Activated CD8-positive, alpha-beta memory T cell treated with anti-CD3 and anti-CD28 coated beads for 36 hours (primary cell): ENCODE measurements at regions not wholly inside any gene's neighbourhood (a gene's known extent, or its start where the extent isn't known, plus 50 kb on each side); places are given as distances from the start of the nearest gene placed in this dataset.

Experiments
- CTCF ChIA-PET: fragments of 350-600 bp; sonication (Branson Sonifier 250); formaldehyde crosslinking; loops from one replicate; lab custom pipeline; 2021; ENCODE audit warnings: antibody characterized with exemption; lab: Charles Lee
- POLR2A ChIA-PET: fragments of 350-600 bp; sonication (Branson Sonifier 250); formaldehyde crosslinking; loops from one replicate; lab custom pipeline; 2021; ENCODE audit warnings: antibody characterized with exemption; lab: Charles Lee

DNA sequence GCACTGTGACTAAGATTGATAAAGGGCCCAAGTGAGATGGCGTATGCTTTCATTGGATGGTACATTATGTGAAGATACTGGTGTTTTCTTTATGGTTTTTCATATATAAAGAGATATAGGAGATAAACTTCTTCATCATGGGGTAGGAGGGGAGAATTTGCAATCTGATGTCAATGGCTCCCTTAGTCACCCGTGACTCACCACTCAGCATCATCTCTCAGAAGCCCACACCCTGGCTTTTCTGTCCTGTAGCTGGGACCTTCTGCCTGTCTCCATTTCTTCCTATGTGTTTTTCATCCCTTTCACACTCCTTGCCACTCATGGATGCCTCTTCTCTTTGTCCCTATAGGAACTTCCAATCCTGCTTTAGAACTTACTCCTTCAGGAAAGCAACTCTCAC lies 114.3 kb upstream of the SEMA6D start:
- CTCF ChIA-PET, result no interaction called here
- POLR2A ChIA-PET, result no interaction called here

DNA sequence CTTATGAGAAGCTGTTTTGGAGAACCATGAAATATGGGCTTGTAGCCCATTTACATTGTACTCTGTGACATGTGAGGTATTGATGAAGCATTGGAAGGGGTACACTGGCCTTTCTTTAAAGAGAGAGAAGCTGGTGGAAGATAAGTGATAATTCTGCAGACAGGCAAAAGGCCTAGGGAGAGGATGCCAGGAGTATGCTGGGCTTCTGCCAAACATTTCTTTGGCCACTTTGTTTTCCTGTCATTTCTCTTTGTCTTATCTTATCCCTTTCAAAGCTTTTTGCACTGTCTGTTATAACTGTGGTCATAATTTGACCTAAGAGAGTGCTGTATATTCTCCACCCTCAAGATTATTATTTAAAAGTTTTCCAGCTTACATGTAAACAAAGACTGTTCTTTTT lies 109.6 kb upstream of the SEMA6D start:
- CTCF ChIA-PET, result interaction anchor here (0.6 kb wide), 1 partner anchor 72 kb away, joined by 3 read pairs; no protein-coding TSS in a partner anchor
- POLR2A ChIA-PET, result no interaction called here

DNA sequence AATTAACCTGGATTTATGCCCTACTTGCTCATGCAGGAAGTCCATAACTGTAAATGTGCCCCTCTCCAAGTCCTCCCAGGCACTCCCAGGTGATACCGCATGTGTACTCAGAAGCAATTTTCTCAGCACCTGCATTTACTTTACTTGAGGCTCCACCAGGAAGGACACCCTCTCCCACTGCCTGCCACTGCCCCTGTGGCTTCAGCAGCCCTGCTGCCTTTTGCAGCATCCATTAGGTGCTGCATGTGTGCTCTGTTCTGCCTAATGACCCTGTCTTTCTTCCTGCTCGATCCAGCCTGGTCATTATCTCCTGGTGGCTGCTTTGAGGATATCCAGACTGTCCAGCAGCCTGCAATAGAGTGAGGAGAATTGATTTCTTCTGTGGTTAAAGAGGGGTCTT lies 107.6 kb upstream of the SEMA6D start:
- CTCF ChIA-PET, result no interaction called here
- POLR2A ChIA-PET, result no interaction called here

DNA sequence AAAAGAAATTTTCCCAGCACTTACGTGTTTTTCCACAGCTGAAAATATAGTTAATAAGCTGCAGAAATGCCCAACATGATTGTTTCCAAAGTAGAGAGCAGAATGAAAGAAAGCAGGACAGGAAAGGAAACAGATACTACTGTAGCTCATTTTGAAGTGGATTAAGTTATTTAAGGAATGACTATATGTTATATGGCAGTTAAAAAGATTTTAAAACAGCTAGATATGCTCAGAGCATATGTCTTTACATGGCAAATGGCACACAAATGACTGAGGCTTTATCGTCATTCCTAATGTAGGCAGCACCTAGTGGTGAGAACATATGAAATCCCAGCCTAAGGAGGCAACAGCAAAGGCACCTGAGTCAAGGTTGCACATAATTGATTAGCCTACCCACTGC lies 106.6 kb upstream of the SEMA6D start:
- CTCF ChIA-PET, result no interaction called here
- POLR2A ChIA-PET, result no interaction called here

DNA sequence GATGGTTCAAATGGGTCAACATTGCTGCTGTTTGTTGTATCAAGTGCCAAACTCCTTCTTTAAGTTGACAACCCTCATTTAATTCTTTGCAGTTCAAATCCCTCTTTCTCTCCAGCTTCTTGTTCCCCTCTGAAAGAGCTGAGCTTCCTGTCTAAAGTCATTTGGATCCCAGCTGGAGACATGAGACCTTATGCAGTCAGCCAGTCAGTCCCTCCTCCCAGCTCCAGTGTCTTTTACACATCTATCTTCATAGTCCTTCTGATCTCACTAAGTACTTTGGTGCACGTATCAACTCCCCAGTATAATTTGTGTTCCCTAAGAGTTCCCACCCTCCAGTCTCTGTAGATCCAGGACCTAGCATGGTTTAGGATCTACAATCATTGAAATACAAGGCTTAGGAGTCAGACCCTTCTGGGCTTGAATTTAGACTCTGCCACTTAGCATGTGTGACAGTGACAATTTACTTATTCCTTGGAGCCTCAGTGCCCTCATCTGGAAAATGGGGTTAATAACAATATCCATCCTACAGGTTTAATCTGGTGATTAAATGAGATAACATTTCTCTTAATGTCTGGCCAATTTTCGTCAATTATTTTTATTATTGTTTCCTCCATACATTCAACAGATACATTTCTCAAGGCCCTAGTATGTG lies 102.8 kb upstream of the SEMA6D start:
- ChIA-PET POLR2A (no interaction called here), CTCF (no interaction called here)

DNA sequence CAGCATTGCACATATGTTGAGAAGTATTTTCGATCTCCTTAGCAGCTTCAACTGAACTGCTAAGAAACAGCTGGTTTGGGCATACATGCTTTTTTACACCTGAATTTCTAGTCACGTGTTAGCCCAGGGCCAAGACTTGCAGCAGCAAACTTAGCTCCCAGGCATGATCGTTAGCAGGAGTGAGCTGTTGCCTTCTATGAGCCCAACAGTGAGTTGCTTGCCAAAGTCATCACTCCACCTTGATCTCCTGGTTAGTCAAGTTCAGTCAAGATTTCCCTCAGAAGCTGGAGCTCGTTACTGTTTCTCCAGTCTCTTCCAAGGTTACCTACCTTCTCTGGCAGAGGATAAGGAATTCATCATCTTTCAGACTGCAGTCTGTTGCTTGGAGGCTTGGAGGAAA lies 100.4 kb upstream of the SEMA6D start:
- ChIA-PET CTCF (no interaction called here), POLR2A (no interaction called here)

DNA sequence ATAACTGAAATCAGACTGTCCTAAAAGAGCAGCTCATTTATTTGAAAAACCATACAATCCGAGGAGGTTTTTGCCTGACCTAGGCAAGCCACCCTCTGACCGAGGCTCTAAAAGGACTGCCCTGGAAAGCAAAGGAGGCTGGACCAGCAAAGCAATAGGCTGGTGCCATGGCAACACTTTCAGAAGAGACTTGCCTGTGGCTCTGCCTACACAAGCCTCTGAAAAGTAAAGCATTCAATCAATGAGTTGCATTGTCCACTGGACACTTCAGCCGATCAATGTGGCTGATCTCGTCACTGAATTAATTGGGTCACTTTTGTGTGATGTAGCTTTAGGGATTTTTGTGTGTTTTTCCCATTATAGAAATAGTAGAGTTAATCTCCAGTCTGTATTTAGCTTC lies 99.1 kb upstream of the SEMA6D start:
- ChIA-PET CTCF (no interaction called here), POLR2A (no interaction called here)

DNA sequence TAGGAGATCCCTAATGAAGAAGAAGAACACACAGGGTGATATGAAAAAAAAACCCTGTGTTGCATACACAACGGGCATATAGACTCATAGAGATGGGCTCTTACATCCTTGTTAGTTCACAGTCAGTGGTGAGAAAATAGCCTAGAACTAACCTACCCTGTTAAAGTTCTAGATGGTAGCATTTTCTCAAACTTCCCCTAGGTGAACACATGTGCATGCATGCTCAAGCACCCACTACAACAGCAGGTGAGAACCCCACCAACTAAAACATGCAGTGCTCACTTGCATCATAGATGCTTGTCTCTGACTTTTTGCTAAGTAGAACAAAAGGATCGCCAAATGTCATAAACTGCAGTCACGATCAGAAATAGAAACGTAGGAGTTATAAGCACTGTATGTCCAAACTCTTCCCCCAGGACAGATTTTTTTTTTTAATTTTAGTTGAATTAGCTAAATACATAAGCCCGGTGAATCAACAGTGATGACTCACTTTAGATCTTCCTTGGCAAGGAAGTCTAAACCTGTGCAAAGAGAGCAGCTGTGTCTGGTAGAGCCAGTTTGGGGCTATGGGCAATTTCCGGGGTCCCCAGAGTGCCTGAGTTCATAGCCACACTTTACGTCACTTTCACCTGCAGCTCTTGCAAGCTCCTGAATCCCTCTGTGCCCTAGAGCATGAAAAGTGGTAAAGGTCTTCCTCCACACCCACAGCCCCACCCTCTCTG lies 96.2 kb upstream of the SEMA6D start:
- ChIA-PET POLR2A (no interaction called here), CTCF (no interaction called here)

DNA sequence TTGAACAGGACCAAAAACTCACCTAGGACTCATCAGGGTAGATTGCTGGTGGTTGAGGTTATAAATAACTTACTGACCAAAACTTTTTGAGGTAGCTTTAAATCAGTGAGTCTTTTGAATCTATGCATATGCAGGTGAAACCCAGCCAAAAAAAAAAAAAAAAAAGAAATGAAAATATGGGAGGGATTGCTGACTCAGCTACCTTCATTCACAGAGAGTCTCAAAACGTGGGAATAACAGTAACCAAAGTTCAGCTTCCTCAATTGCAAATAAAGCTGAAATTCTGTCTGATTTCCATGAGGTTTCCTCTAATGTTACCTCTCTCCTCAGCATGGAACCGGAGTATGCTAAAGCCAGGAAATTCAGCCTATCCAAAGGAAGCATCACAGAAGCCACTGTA lies 95.2 kb upstream of the SEMA6D start:
- ChIA-PET CTCF (interaction anchor here (0.7 to 0.8 kb wide), 2 partner anchors 8 to 201 kb away, joined by 3 to 4 read pairs; no protein-coding TSS in a partner anchor), POLR2A (no interaction called here)

DNA sequence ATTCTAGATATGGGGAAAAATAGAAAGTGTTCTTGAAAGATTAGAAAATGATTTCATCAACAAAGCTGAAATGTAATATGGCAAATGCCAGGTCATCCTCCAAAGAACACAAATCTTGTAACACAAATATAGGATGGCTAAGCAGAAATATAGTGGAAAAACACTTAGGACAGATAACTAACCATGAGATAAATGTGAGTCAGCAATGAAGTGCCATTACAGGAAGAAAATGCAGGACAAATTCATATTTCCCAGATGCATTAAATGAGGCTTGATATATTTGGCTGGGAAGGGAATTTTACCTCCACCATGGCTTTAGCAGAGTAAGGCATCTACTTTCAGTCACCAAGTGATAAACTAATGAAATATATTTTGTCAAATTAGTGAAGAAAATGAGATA lies 92.8 kb upstream of the SEMA6D start:
- POLR2A ChIA-PET, result no interaction called here
- CTCF ChIA-PET, result no interaction called here

DNA sequence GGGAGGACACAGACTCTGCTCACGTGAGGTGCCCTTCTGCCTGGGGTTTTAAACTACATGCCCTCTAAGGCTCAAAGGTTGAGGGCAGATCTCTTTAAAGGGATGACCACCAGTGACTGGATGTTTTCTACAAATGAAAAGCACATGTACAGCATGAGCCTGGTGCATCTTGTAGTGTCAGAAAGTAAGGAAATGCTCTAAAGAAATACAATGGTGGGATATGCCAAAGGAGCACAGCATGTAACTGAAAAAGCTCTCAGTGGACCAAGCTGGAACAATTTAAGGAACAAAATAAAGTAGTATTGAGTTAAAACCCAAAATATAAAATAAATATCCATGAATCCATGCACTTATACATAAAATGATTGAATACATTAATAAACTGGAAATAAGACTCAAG lies 78.3 kb upstream of the SEMA6D start:
- CTCF ChIA-PET, result no interaction called here
- POLR2A ChIA-PET, result no interaction called here

DNA sequence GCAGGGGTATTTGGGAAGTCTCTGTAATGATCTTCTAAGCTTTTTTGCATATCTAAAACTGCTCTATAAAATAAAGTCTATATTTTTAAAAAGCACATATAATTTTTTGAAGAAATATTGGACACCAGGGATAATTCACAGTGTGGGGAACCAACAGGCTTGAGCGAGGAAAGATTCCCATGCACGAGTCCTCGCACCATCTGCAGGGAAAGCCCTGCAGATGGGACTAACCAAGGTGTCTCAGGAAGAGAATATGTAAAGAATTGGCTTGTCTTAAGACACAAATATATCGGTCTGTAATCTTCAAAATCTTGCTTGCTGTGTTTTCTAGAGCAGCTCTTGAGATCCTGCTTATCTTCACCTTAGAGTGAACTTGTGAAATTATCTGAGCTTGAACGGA lies 77.2 kb upstream of the SEMA6D start:
- POLR2A ChIA-PET, result no interaction called here

DNA sequence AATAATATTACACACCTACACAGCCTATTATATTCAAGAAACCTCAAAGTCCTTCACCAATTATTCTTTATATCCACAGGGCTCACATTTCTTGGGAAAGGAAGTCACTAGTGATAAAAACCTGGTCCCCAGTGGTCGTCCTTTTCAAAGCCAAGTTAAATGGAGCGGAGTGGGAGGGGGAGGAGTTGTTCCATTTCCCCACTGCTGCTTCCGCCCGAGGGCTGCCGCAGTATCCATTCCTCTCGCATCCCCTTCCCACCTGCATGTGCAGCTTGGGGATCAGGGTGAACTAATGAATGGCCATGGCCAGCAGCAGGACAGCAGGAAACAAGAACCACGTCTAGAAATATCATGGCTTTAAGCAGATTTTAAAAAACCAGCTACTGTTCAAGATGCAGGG lies 76.4 kb upstream of the SEMA6D start:
- POLR2A ChIA-PET, result no interaction called here
- CTCF ChIA-PET, result no interaction called here

More for the DNA sequence above, 77.2 kb upstream of the SEMA6D start:
- CTCF ChIA-PET, result no interaction called here

DNA sequence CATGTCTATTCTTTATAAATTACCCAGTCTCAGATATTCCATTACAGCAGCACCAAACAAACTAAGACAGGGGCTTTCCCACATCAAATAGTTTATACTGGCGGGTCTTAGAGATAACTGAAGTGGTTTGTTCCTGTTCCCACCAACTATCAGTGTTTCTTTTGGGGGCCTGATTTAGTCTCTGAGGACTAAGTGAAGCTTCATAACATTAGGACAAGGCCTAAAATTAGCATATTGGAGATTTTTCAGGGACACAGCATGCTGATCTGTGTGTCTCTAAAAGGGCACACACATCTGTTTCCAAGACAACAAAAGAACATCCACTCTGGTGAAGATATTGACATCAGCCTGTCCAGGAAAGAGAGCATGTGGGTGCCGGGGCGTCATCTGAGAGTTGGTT lies 72.6 kb upstream of the SEMA6D start:
- CTCF ChIA-PET, result no interaction called here
- POLR2A ChIA-PET, result no interaction called here

DNA sequence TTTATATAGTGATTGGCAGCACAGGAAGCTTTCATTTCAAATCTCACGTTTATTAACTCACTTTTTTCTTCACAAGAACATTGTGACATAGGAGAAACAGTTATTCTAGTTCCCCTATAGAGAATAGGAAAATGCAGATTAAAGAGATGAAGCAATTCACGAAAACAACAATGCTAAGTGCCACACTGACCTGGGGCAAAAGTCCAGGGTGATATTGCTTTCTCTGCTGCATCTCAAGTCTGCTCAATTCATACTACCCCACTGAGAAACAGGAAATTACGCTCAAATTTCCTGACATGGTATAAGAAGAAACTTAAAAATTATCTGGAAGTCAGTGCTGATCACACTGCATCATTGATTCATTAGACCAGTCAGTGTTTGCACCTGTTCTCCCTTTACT lies 66.7 kb upstream of the SEMA6D start:
- ChIA-PET CTCF (no interaction called here), POLR2A (no interaction called here)

DNA sequence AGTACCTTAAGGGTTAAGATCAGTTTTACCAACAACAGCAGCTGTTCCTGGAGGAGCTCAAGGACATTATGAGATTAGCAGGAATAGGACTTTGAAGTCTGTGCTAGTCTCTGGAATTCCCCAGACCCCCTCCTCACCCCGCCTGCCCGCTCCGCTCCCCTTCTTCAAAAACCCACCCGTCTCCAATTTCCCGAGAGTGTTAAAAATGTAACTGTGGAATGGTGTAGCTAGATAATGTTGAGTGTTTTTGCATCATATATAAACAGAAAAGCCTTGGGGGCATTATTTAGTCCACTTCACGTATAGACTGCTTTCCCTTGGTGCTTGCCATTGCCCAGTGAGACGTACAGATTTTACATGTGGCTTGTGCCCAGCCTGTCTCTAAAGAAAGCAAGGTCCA lies 65.0 kb upstream of the SEMA6D start:
- POLR2A ChIA-PET, result no interaction called here
- CTCF ChIA-PET, result no interaction called here

DNA sequence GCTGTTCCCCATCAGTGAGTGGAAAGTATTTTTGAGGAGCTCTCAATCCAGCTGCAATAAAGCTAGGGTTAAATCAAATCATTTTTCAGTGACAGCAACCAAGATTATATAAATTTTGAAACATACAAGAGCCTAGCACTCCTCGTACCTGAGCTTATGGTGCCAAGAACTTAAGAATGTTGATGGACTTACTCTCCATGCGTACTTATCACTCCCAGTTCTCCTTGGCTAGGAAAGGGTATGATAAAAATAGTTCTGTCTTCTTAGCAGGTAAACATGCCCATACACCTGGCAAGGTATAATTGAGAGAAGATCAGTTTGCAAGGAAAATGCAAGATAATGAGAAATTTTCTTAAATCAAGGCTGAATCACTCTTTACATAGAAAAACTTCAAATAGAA lies 64.5 kb upstream of the SEMA6D start:
- ChIA-PET POLR2A (no interaction called here), CTCF (no interaction called here)

DNA sequence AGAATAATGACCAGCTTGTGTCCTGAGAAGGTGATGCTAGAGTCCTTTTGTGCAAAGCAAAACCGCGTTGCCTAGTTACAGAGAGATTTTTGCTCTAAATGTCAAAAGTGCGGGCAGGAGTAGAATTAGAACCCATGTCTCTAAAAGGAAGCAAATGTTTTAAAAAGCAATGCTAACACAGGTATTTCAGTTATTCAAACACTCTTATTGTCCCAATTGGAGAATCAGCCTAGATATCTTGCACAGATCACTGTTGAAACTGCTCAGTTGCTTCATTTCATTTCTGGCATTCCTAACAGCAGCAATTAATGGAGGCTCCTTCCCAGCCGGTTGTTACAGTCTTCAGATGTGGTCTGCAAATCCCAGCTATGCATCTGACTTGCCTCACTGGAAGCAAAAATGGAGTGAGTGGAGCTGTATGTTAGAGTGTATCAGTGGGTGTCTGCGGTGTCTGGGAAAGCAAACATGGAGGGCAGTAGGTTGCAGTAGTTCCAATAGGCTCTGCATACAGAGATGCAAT lies 55.6 kb upstream of the SEMA6D start:
- POLR2A ChIA-PET, result no interaction called here
- CTCF ChIA-PET, result no interaction called here

DNA sequence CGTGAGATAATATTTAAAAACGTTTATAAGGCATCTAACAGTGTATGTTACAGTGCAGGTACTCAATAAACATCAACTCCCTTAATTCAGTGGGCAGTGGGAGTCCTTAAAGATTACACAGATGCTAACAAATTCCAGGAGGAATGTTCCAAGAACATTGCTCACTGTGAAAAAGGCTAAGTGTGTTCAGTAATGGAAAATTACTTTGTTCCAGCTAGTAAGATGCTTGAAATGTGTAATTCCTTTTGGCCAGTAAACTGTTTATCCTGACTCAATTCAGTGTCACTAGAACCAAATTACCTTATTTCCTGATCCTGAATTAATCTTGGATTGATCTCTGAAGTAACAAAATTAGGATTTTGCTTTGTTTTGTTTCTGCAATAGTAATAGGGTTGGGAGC lies 54.2 kb upstream of the SEMA6D start:
- CTCF ChIA-PET, result no interaction called here
- POLR2A ChIA-PET, result no interaction called here
